Spleen (tissue), 7 donors: ENCODE measurements at regions not wholly inside any gene's neighbourhood (a gene's known extent, or its start where the extent isn't known, plus 50 kb on each side); places are given as distances from the start of the nearest gene placed in this dataset.

Experiments used
- POLR2AphosphoS5 ChIP-seq, 3 donors: sonication (generic); formaldehyde crosslinking; IDR thresholded peaks; one replicate each; pipeline ENCODE4 v1.5.1; 2017; ENCODE audit warnings: antibody characterized with exemption in 3 of 3
- TF ChIP-seq, protein P1 (sequence below), 11 experiments: fragments of 200-600 bp in 7 of 11; fragments of 450-650 bp in 4 of 11; sonication (generic) in 4 of 11; IDR thresholded peaks in 8 of 11; conservative IDR thresholded peaks in 3 of 11; 1 replicate in 7 of 11; 2 replicates in 4 of 11; pipeline versions ENCODE4 v1.4.0 to v1.8.0; 2016 to 2021; ENCODE audit warnings: antibody characterized with exemption in 11 of 11, inconsistent platforms in 4 of 11, mild to moderate bottlenecking in 1 of 11
- donor health status: DM: no; HTN: no; CAD: no; lungs with moderate emphysema.
- donor health status: DM: no; HTN: no; CAD: no.
- donor health status: DM: no; HTN: no; CAD: no.

DNA sequence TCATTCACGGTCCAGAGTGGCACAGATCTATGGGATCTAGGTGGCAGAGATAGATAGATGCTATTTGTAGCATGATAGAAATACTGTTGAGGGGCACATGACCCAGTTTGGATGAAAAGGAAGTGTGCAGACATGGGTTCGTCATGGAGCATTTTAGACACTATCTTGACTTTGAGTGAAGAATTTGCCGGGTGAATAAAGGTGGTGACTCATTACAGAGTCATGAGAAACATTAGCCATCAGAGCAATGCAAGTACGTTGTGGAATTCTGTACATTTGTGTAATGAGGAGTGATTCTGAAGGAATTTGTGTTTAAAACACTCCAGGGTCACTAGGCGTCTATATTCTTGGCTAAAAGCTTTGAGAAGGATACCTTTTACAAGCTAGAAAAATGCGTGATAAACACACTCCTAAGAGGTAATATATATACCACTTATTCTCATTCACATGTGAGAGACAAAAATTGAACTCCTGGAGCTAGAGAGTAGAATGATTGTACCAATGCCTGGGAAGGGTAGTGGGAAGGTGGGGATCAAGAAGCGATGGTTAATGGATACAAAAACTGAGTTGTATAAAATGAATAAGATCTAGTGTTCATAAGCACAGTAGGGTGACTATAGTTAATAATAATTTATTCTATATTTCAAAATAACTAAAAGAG lies 593.7 kb upstream of the LUZP2 start:
- TF ChIP-seq, protein P1, sequence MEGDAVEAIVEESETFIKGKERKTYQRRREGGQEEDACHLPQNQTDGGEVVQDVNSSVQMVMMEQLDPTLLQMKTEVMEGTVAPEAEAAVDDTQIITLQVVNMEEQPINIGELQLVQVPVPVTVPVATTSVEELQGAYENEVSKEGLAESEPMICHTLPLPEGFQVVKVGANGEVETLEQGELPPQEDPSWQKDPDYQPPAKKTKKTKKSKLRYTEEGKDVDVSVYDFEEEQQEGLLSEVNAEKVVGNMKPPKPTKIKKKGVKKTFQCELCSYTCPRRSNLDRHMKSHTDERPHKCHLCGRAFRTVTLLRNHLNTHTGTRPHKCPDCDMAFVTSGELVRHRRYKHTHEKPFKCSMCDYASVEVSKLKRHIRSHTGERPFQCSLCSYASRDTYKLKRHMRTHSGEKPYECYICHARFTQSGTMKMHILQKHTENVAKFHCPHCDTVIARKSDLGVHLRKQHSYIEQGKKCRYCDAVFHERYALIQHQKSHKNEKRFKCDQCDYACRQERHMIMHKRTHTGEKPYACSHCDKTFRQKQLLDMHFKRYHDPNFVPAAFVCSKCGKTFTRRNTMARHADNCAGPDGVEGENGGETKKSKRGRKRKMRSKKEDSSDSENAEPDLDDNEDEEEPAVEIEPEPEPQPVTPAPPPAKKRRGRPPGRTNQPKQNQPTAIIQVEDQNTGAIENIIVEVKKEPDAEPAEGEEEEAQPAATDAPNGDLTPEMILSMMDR (IDR thresholded peaks at IDR 0.05 in 8 of 11, conservative IDR thresholded peaks at IDR 0.05 in 3 of 11) = no peak
- TF ChIP-seq POLR2AphosphoS5 (IDR thresholded peaks at IDR 0.05) = no peak
